Fibroblast of skin of scalp (primary cell): ENCODE measurements at regions not wholly inside any gene's neighbourhood (a gene's known extent, or its start where the extent isn't known, plus 50 kb on each side); places are given as distances from the start of the nearest gene placed in this dataset.

Source experiments
- DNase-seq: peaks from one replicate; pipeline ENCODE4 v3.0.0-alpha.2; 2013

DNA sequence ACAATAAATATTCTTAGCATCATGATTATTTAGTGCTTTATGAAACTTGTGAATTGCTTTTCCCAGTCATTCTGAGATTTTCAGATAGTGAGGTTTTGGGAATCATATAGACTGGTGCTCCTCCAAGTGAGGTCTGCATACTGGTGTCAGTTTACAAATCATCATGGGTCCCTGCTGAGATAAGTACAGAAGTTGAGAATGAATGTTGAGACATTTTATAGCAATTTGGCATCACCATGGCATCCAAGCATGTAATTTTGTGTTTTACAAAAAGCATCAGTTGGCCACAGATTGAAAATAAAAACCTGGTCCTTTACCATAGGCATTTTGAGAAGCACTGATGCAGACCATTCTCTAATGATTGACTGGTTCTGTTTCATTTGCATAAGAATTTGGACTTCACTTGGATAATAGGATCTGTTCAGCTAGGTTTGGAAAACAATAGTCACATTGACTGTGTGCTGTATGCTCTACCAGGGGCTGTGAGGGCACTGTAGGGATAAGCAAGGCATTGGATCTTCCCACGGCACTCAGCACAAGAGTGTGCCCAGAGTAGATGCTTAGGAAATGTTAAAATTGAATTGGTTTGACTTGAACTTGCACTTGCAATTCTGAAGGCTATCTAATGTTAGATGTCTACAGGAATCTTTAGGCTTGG, 79.0 kb upstream of the JUN start:
- peak; percentile 43 for DNase-seq

DNA sequence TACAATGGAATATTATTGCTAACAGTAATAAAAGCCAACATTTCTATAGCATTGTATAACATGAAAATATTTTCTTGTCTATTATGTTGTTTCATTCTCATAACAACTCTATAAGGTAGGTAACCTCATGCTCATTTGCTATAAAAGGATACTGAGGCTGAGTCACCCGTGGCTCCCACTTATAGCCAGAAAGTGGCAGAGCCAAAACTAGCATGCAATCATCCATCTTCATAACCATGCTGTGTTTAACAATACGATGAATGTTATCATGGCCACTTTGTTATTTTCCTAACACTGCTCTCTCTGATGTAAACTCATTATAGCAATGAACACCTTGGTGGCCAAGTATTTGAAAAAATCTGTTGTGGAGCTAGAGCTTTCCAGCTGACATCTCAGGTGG, 80.8 kb upstream of the JUN start:
- DNase-seq, result no peak

DNA sequence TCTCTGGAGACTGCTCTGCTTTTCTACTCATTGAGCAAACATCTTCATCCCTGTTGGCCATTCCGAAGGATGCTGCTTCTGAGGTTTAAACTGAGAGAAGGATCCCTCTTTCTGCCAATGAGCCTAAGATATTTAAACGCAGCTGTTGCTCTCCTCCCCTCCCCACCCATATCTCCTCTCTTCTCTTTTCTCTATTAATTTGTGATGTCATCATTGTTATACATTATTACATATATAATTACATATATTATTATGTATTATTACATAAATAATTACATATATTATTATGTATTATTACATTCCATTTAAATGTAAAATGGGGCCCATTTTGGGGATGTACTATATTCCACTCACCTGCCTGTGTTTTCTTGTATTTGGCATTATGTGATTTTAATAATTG, 82.7 kb upstream of the JUN start:
- DNase-seq, result no peak

DNA sequence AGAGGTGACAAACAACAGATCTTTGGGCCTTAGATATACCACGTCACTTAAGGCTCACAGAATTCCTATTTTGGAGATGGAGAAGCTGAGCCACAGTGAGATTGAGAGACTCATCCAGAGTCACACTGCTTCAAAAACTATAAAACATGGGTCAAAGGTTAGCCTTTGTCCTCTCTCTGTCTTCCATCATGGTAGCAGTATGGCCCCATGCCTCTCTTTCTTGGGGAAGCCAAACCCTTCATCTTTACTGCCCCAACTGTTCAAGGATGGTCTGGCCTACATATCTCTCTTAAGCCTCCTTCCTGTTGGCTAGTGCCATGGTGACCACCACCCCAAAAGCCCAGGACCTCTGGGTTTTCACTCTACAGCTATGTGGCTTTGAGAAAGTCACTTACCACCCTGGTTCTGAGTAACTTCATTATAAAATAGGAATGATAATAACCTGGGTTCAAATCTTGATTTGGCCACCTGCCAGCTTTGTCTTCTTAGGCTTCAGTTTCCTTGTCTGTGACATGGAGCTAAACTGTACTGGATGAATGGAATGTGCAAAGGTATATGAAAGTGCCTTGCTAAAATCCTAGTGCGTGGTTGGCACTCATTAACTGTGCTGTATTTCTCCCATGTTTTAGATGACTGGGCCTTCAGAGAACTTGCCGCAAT, 85.9 kb upstream of the JUN start:
- no peak for DNase-seq

DNA sequence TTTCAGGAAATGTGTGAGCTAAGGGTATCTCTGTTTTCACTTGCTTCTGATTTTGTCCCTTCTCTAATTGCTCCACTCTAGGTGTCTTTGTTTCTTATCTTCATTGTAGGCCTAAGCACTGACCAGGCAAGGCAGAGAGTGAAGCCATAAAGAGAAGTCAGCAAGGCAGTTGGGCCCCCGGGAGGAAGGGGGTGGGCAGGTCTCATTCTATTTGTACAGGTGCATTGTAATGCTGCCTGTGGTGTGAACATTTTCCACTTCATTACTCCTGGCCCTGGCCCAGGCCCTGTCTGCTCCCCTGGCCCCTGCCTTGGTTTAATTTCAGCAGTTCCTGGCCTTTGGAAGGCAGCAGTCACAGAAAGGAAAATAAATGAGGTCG, 86.4 kb upstream of the JUN start:
- no peak for DNase-seq

GRCh38 chr1:58874342-58874741, 90.5 kb upstream of the JUN start:
- no peak for DNase-seq

DNA sequence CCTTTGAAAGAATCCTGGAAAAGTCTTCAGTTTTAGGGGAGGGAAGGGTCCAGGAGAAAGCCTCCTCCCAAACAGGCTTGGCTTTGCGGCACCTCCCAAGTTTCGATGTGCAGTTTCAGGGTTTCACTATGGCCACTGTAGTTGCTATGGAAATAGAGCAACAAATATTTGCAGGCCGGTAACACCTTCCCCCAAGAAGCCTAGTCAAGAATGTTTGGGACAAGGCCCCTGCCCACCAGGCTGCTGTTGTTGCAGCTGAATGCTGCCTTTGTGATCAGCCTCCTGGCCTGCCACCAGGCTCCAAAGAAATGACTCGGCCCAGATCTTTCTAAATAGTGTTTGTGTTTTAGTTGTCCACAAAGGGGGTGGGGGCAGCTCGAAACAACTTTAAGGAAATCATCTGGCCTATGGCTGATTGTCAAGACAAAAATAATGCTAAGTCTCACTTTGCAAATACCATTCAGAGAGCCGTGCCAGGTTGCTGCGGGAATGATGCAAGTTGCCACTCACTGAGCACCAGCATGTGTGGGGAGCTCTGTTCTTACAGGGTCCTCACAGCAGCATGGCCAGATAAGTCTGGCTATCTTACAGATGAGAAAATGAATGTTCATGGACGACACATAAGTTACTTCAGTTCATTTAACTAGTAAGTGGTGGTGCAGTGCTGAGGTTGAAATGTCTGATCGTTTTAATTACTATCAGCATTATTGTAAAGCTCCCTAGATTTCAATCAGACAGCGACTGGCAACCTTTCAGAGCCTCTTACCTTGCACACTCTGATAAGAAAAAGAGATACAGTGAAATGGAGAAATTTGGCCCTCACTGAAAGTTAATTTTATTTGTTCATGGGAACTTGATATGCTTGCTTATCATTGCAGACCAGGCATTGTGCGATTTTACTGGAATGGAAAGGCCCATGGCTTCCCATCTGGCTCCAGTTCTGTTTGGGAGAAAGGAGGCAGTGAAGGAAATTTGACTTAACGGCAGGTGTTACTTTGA, 91.2 kb upstream of the JUN start:
- no peak for DNase-seq

DNA sequence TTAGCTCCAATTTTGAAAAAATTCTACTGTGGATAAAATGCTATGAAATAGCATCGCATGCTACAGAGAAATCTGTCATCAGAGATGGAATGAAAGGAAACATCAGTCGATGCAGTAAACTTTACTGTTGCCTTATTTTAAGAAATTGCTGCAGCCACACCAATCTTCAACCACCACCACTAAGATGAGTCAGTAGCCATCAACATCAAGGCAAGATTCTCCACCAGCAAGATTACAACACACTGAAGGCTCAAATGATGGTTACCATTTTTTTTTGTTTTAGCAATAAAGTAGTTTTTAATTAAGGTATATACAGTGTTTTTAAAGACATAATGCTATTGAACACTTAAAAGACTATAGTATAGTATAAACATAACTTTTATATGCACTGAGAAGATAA, 95.6 kb upstream of the JUN start:
- DNase-seq, result peak; percentile 19

GRCh38 chr1:58880592-58880991, 96.7 kb upstream of the JUN start:
- no peak for DNase-seq

DNA sequence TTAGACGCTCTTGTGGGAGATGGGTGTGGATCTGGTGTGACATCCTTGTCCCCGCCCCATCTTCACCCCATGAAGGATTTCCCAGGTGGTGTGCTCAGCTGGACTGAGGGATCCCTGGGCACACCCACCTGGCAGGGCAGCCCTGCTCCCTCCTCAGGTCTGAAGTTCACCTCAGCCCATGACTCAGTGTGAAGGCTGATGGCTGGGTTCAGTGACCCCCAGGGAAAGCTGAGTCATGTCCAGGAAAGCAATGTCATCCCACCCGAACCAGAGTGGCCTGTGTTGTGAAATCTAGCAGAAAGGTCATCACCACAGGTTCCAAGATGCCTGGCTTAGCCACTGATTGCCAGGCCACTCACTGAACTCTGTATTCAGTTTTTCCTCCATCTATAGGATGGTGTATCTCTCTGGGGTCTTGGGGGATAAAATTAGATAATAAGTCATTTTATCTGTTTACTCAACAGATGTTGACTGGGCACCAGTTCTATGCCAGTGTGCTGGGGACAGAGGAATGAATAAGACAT, 97.7 kb upstream of the JUN start:
- DNase-seq, result peak; percentile 31

DNA sequence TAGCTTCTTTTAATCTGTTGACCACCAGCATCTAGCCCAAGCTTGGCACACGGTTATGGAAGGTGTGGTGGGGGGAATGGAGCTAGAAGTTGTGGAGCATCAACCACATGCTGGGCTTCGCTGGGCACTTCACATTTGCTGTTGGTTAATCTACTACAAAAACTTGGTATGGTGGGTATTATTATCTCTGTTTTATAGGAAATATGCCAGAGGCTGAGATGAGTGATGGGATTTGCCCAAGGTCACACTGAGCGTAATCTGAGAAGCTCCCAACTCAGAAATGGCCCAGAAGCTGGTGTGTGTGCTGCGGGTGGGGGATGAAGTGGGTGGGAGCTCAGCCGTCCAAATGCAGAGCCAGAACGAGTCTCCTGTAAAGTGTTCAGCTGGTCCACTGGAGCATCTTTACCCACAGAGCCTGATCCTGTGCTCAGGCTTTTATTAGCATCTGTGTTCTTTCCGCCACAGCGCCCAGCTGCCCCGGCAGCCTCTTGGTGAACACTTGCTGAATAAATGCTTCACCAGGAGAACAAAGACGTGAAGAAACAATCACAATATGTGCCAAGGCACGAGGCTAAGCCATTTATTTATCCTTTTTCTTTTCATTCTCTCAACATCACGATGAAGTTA, 98.6 kb upstream of the JUN start:
- no peak for DNase-seq

GRCh38 chr1:58883037-58883887, 99.4 kb upstream of the JUN start:
- DNase-seq, result peak; percentile 87

GRCh38 chr1:58883888-58884482, 100.1 kb upstream of the JUN start:
- no peak for DNase-seq

GRCh38 chr1:58884706-58885661, 101.1 kb upstream of the JUN start:
- DNase-seq, result no peak

- peak; percentile 67 for DNase-seq
Measured at GRCh38 chr1:58885998-58886397, 102.2 kb upstream of the JUN start.

DNA sequence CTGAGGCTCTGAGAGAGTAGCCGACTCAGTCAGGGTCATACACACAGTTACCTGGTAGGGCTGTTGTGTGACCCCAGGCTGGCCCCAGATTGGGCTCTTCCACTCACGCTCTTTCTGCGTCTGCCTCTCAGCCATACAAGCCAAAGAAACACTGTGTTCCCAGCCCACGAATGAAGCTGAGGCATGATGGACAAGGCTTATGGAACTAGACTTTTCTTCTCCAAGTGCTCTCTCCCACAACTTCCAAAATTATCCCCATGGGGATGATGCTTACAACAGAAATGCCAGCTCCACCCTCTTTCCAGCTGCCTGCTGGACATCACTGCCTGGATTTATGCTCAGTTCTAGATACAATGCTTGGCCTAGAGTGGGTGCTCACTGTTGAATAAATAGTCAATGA, 102.8 kb upstream of the JUN start:
- DNase-seq, result peak; percentile 43

DNA sequence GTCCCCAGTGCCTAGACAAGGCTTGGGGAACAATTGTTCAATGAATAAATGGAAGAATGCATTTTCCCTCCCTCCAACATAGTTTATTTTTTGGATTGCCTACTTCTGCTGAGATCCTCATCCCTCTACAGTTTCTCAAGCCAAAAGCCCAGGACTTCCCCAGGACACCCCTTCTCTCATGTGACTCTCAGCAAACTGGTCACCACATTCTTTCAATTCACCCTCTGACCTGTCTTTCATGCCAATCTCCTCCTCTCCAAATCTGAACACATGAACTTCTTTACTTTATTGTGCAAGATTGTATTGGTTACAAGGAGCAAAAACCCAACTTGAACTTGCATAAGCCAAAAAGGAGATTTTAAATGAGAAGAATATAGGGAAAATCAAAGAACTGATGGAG, 103.2 kb upstream of the JUN start:
- DNase-seq, result no peak

GRCh38 chr1:58888833-58889232, 105.0 kb upstream of the JUN start:
- no peak for DNase-seq

- no peak for DNase-seq
Measured at GRCh38 chr1:58890113-58890512, 106.3 kb upstream of the JUN start.

DNA sequence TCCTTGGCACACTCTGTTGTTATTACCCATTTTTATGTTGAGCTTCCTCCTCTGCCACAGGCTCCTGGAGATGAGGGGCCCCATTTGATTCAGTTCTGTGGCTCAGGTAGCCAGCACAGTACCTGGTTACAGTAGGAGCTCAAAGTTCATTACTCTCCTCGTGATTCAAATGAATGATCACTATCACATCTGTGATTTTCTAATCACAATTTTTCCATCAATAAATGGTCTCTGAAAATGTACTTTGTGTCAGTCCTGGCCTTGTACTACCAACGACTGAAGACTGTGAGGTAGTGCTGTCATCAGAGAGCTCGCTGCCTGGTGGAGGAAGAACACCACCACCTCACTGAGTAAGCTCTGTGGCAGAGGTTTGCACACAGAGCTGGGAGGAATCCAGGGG, 106.8 kb upstream of the JUN start:
- no peak for DNase-seq
